ENCODE measurements at regions not wholly inside any gene's neighbourhood (a gene's known extent, or its start where the extent isn't known, plus 50 kb on each side); places are given as distances from the start of the nearest gene placed in this dataset.

DNA sequence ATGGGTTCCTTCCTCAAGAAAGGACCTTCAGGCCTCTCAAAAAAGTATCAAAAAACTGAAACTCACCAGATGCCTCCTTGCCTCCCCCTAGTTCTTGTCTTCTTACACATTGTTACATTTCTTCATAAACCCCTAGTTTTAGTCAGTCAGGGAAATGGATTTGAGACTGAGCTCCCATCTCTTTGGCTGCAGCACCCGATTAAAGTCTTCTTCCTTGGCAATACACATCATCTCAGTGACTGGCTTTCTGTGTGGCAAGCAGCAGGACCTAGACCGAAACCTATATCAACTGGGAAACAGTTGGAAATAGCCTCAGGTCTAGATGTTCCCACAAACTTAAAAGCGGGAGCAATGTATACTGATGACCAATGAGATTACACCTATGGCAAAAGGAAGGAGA lies 512.2 kb upstream of the PKDCC start:
- TF ChIP-seq, protein P1, sequence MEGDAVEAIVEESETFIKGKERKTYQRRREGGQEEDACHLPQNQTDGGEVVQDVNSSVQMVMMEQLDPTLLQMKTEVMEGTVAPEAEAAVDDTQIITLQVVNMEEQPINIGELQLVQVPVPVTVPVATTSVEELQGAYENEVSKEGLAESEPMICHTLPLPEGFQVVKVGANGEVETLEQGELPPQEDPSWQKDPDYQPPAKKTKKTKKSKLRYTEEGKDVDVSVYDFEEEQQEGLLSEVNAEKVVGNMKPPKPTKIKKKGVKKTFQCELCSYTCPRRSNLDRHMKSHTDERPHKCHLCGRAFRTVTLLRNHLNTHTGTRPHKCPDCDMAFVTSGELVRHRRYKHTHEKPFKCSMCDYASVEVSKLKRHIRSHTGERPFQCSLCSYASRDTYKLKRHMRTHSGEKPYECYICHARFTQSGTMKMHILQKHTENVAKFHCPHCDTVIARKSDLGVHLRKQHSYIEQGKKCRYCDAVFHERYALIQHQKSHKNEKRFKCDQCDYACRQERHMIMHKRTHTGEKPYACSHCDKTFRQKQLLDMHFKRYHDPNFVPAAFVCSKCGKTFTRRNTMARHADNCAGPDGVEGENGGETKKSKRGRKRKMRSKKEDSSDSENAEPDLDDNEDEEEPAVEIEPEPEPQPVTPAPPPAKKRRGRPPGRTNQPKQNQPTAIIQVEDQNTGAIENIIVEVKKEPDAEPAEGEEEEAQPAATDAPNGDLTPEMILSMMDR (conservative IDR thresholded peaks at IDR 0.05; ENCODE audit: low read depth, low read length), result no peak
- no peak for TF ChIP-seq EZH2 (IDR thresholded peaks at IDR 0.05; ENCODE audit: borderline replicate concordance, low read depth, low read length, poor library complexity, severe bottlenecking)

Measured in A673 (cell line).